Myocyte (in vitro differentiated cells): ENCODE measurements at regions not wholly inside any gene's neighbourhood (a gene's known extent, or its start where the extent isn't known, plus 50 kb on each side); places are given as distances from the start of the nearest gene placed in this dataset.

ENCODE experiments used
- DNase-seq: peaks from one replicate; pipeline ENCODE4 v3.0.0-alpha.2; 2012; ENCODE audit warnings: low read depth

DNA sequence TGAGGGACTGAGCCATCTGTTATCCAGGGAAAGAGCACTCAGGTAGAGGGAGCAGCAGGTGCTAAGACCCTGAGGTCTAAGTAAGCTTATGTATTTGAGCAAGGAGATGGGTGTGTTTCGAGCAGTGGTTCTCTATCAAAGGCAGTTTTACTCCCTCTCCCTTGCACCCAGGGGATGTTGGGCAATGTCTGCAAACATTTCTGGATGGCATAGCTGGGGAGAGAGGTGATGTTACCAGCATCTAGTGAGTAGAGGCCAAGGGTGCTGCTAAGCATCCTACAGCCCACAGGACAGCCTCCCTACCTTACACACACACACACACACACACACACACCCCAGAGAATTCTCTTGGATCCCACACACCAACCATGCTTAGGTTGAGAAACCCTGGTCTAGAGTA, 221.0 kb upstream of the PWP1 start:
- no peak for DNase-seq

DNA sequence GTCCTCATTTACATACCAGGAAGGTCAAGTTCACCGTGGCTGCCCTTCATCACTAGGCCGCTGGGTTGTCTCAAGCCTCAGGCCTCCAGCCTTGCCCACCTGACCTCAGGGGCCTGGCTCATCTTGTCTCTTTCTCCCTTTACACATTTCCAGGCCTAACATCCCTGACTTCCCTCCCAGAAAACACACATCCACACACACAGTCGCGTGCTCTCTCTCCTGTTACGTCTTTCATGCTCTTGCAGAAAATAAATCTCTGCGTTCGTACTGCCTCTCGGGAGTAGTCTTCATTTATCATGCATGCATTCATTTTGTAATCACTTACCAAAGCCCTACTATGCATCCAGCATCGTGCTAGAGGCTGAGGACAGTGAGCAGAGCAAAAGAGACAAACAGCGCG, 220.0 kb upstream of the PWP1 start:
- no peak for DNase-seq

DNA sequence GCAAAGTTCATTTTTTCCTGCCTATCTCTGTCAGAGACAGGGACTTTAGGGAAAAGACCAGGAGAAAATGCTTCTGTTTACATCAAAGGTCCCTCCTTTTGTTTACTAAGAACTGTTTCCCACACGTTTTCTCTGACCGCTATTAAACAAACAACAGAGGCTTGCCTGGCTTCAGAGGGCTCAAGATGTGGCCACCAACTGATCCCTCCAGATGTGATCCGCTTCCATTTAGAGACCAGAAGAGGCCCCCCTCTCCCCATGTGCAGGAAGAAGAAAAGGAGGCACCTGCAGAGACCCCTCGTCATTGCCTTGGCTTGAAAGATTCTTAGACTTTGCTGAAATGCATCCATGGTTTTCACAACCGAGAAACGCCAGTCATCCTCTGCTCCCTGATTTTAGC, 217.9 kb upstream of the PWP1 start:
- no peak for DNase-seq

DNA sequence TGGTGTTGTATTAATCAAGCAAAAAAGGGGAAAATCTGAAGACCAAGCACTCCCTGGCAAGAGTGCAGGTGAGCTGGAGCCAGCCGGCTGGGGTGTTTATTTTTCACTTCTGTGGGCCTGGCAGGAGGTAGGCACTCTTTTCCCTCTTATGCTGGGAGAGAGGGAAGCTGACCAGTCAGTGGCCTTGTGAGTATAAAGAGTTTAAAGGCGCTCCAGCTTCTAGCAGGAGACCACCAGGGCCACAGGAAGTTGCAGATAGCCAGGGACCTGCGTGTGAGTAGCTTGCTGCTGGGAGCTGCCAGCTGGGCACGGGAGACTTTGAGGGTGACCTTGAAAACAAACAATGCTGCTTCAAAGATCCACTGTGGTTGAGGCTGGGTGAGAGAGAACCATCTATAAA, 217.4 kb upstream of the PWP1 start:
- DNase-seq = no peak

DNA sequence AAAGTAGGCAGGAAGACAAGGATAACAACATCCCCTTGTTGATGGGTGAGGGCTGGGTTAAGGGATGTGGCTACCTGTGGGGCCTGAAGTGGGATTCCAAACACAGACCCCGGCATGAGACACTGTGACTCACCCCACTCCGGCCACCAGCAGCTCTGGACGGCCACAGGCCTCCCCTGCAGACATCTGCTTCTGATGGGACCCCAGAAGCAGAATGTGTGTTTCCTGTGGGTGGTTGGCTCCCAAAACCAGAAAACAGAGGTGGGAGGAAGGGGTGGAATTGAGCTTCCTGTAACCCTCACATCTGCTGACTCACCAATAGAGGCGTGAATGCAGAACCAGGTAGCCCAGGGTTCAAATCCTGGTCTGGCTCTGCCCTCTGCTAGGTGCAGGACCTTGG, 216.6 kb upstream of the PWP1 start:
- no peak for DNase-seq

DNA sequence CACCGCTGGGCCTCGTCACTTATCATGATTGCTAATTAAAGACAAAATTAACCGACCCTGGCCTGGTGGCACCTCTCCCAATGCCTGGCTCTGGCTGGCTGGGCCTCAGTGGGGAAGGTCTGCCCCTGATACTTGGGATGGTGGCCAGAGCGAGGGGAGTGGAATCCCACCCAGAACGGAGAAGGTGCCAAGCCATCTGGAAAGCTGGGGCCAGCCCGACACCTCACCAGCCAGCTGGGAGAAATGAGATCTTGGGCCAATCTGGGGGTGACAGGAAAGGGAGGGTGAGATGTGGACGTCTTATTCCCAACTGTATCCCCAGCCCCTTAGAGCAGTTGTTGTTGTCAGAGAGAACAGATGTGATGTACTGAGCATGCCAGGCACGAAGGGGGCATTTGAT, 215.0 kb upstream of the PWP1 start:
- no peak for DNase-seq

DNA sequence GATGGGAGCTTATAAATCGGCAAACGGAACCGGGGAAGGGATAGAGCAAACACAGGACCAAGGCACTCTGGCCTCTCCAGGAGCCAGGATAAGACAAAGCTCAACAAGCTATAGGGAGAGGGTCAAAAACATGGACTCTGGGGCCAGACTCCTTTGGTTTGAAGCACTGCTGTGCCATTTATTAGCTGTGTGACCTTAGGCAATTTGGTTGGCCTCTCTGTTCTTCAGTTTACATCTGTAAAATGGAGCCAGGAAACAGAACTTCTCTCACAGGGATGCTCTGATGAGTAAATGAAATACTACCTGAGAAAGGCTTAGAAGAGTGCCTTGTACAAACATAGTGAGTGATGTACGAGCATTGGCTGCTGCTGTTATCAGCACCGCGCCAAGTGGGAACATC, 213.3 kb upstream of the PWP1 start:
- DNase-seq = no peak

DNA sequence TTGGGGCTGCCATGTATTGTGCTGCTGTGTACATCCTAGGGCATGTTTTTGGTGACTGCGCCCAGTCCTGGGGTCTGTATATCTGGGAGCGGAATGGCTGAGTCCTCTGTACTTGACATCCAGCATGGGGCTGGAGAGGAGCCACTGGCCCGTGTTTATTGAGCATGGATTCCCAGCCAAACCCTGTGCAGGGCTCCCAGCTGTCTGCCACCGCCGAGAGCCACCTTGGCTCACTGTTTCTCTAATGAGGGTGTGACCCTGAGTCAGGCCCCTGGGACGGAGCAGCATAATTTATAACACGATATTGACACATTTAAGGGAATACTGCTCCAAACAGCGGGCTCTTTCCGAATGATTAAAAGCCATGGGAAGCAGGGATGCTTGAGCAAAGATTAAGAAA, 211.5 kb upstream of the PWP1 start:
- DNase-seq = no peak

DNA sequence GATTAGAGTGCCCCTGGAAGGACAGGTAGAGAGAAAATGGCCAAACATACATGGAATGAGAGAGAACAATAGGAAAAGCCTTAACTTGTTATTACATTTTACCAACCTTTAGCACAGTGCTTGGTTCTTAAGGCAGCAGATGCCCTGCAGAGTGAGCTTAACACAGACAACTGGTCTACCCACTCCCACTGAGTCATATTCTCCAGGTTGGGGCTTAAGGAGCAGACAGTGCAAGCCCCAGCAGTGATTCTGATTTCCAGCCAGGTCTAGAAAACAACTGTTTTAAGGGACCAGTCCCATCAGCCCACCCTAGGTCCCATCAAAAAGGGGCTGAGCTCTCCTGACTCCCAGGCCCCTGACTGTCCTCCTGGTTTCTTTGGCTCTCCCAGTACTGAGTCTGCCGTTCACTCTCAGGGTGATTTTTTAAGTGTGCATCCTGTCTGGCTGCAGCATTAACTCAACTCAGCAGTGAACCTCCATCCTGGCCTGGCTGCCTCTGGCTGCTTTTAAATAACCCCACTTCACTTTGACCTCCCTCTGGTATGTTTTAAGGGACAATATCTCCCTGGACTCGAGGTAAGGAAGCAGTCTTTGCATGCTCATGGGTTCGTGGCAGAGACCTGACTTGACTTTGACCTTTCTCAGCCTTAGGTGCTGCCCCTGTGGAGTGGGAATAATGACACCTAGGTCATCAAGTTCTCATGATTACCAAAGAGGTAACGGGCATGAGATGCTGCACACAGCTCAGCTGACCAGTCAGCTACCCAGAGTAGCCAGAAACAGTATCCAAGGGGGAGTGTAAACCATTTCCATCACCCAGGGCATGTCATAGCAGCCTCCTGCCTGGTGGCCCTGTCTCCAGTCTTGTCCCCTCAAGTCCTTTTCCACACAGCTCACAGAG, 210.7 kb upstream of the PWP1 start:
- peak; percentile 5 for DNase-seq

DNA sequence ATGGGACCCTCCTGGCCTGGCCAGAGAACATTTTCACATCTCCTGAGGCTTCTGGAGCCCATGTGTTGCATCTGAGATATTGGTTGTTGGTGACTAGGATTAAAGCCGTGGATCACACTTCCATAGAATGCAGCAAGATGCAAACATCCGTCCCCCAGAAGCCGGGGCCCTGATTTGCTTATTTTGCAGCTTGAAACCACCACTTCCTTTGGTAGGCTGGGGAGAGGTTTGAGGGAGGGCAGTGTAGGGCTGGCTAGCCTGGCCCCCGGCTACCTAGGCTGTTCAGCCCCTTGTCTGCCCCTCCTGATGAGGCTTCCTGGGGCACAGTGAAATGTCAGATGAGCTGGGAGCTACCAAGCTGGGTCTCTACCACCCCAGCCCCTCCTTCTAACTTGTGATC, 209.7 kb upstream of the PWP1 start:
- DNase-seq = no peak

DNA sequence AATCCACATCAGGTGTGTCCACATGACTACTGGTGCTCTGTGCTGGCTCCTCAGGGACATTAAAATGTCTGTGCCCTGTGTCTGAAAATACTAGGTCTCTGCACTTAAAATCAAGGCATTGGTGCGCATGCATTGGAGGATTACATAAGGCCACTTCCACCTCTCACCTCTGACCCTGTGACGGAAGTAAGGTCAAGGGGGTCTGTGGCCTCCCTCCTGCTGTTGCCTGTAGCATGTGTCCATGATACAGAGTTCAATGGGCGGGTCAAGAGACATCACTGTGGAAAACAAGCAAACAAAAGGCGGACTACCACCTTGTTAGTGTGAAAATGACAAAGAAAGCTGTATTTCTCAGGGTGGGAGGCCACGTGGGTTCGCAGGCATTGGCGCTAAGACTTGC, 208.6 kb upstream of the PWP1 start:
- DNase-seq = no peak

DNA sequence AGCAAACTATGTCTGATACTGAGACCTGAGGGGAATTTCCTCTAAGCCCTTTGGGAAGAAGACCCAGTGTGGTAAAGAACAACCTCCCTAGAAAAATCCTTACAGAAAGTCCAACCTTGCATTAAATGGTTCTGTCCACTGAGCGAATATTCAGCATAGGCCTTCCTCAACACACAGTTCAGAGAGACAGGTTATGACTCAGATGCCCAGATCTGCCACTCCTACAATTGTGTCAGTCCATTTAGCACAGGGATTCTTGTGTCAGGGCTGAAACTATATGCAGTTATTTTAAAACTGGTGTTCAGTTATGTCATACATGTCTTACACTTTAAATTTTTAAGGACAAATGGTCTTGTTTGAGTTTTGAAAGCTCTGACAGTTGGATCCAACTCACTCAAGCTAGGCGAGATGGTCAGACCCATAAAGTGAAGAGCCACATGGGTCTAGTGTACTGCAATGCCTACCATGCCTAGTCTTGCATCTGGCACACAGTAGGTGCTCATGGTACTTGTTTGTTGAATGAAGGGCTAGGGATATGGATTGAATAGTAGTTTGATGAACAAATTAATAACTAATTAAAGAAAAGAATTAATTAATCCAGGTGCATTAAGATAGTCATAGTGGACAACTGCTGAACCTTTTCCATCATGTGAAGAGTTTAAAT, 207.5 kb upstream of the PWP1 start:
- DNase-seq = no peak

DNA sequence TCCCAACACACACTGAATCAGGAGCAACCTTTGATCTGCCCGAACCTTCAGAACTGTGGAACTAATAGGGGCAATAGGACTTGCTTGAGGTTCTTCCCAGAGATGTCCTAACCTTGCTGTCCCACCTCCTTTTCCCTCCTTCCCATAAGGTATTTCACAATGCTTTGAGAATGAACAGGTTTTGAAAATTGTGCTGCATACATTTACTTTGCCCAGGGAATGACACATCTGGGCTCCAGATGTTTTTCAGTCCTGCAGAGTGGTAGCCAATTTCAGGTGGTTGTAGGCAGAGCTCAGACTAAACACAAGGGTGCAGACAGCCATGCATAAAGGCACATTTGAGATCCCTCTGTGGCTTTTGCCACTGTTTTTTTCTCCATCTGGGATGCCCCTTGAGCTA, 206.7 kb upstream of the PWP1 start:
- DNase-seq = no peak

DNA sequence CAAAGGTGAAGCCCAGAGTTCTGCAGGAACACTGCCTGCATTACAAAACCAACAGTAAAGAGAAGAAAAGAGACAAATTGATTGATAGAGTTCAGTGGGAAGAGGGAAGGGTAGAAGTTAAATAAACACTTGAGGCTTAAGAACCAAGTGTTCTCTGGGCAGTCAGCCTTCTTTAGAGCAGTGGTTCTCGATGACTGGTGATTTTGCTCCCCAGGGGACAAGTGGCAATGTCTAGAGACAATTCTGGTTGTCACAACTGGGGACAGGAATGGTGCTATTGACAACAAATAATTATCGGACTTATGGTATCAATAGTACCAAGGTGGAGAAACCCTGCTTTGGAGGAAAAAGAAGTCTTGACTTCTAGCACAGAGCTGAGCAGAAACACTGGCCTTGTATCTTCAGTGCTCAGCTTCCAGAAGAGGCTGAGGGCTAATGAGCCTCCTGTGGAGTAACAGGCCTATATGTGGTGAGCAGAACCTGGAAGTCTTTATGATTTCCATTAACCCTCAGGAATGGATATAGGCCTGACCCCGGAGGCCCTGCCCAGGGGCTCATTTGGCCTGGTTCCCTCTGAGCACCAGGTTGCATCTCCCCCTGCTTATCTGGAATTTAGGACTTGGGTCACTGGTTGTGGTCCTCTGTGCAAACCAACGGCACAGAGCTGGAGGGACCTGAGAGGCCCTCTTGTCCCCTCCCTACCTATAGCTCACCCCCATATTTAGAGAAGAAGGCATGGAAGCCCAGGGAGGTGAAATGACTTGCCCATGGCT, 204.6 kb upstream of the PWP1 start:
- DNase-seq = no peak

DNA sequence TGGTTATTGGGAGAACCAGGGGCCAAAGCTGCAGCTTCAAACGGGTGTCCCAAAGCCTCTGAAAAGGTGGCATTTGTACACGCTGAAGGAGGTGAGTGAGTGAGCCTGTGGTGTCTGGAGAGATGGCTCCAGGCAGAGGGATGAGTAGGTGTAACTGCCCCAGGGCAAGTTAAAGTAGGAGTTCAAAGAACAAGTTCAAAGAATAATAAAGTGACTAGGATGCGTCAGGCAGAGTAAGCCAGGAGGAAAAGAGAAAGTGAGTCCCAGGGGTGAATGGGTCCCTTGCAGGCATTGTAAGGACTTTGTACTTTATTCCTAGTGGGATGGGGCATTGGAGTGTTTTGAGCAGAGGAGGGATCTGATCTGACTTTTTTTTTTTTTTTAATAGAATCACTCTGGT, 201.4 kb upstream of the PWP1 start:
- no peak for DNase-seq

DNA sequence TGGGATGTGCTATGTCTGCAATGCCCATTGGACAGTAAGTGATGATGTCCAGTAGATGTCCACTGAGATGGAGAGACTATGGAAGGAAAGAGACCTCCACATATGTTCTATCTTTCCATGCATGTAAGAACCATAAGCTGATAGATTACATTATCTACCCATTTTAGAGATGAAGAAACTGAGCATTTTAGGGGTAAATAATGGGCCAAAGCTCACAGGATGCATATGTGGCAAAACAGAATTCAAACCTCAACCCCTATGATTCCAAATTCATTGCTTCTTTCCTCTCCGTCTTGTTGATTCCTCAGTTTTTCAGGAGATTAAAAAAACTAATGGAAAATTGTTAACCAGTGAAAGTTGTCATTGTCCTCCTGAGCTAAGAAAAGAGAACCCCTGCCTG, 200.7 kb upstream of the PWP1 start:
- no peak for DNase-seq

DNA sequence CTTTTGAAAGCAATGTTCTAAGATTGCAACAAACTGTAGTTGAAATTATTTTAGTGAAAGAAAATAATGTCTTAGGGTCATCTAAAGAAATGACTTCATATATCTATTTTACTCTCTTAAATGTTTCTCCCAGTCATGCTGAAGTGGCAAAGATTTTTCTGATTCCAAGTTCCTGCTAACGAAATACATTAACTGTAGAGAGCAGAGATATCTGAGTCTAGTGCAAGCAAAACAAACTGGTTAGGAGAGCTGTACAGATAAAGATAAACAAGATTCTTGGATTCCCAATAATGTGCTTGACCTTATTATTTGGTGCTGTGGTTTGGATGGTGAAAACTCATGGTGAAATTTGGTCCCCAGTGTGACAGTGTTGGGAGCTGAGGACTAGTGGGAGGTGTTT, 199.9 kb upstream of the PWP1 start:
- no peak for DNase-seq

DNA sequence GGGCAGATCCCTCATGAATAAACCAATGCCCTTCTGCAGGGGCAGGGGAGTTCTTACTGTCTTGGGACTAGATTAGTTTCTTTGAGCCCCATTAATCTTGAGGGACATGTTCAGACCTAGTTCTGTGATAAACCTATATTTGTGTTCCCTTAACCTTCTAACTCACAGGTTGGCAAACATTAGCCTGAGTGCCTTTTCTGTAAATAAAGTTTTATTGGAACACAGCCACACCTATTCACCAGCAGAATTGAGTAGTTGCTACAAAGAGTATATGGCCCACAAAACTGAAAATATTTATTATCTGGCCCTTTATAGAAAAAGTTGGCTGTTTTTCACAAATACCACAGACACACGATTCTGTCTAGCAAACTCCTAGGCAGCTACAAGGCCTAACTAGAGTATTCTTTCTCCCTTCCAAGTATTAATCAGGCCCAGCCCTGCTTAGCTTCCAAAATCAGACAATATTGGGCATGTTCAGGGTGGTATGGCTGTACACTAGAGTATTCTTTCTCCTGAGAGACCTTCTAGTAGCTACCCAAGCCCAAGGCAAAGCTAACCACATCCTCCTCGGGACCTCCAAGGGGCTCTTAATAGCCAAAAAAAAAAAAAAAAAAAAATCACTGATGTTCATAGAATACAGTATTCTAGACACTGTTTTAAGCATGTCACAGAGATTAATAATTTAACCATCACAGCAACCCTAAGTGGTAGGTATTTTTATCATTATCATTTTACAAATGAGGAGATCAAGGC, 199.3 kb upstream of the PWP1 start:
- DNase-seq = no peak

DNA sequence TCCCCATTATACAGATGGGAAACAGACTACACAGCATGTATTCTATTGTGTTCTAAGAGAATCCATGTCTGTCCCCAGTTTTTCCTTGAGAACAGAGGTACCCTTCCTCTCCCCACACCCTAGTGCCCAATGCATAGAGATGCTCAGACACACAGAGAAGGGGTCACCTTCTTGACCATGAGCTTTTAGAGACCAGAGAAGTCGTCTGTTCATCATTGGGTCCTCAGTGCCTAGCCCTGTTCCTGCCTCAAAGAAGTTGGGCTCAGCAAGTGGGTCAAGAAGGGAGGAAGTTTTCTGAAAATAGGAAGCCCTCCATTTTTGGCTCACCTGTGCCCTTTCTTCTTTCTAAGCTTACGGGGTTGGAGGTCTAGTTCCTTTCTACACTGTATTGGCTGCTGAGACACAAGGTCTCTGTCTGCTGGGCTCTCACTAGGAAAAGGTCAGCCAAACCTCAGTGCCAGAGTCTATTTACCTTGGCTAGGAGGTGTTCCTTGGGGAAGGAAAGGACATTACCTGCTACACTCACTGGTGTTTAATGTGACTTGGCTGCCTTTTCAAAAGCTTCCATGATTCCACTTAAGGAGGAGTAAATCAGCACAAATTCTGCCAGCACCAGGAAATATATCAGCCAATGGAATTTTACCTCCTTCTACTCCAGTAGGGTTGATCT, 198.5 kb upstream of the PWP1 start:
- no peak for DNase-seq

DNA sequence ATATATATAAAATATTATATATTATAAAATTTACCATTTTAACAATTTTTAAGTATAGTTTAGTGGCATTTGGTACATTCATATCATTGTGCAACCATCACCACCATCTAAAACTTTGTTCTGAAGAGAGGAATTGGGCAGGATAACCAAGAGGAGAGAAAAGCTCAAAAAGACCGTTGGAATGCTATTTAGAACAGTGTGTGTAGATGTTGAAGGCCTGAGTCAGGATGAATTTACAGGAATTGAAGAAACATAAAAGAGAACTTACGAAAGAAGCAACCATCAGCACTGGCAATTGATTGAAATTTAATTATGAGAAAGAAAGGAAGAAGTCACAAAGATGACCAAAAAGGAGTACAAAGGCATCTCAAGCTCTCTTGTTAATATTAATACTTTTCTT, 196.9 kb upstream of the PWP1 start:
- no peak for DNase-seq

DNA sequence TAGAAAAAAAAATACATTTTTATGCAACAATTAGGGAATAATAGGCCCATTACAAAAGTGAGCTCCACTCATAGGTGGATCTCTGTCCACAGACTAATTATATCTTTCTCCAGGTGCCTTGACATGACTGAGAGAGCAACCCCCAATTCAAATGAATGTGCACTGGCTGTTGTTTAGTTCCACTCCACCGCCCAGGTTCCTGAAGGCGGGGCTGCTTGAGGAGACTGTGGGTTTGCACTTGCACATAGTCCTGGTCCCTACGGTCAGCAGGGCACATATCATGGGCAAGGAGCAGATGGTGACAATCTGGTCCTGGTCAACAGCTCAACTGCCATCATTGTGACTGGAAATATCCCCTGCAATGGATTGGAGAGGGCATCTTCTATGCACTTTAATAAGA, 195.6 kb upstream of the PWP1 start:
- no peak for DNase-seq
